ENCODE measurements at regions not wholly inside any gene's neighbourhood (a gene's known extent, or its start where the extent isn't known, plus 50 kb on each side); places are given as distances from the start of the nearest gene placed in this dataset.

GRCh38 chr7:15747712-15748111 is 61.2 kb upstream of the MEOX2 start:
- CTCF ChIA-PET (ENCODE audit: low intra/inter-chr PET ratio) = no interaction called here
- BruUV-seq (replicated peaks) = no TSS peak

More at GRCh38 chr7:15747712-15748111, 61.2 kb upstream of the MEOX2 start:
- intact Hi-C loops (cut with micrococcal nuclease) (no loop called here), in situ Hi-C loops (cut with MboI) (no loop called here)
- H4K20me1 ChIP-seq (replicated peaks; ENCODE audit: control insufficient read depth, insufficient read depth, low read length) = no peaks in the 10 kb centered on the region
- FAIRE-seq (no peak), ATAC-seq (no peak), DNase-seq (ENCODE audit: extremely low read depth in 1 of 4, low spot score in 3 of 4) (no peak)
- H3K9ac ChIP-seq (ENCODE audit: insufficient read depth in 1 of 2, low read depth in 2 of 2, low read length in 2 of 2) = no peak overlapping the region
- no peak overlapping the region for H3K4me2 ChIP-seq (ENCODE audit: insufficient read depth, low read length)
- no peaks in the 10 kb centered on the region for H3K36me3 ChIP-seq (ENCODE audit: control insufficient read depth, insufficient read depth, low read length)
- no peaks in the 10 kb centered on the region for H3K79me2 ChIP-seq (ENCODE audit: control insufficient read depth, insufficient read depth, low read length)
- no peak overlapping the region for H2AFZ ChIP-seq (ENCODE audit: low read depth, low read length)
- H3K9me1 ChIP-seq (ENCODE audit: control insufficient read depth, insufficient read depth, low read length) = no peaks in the 10 kb centered on the region
- no peaks in the 10 kb centered on the region for H3K4me1 ChIP-seq (replicated peaks in 1 of 2; ENCODE audit: control insufficient read depth in 2 of 2, insufficient read depth in 2 of 2, low read length in 2 of 2)
- no peaks in the 10 kb centered on the region for H3K27me3 ChIP-seq (ENCODE audit: control insufficient read depth in 2 of 2, insufficient read depth in 2 of 2, low read length in 2 of 2)
- H3K9me3 ChIP-seq (replicated peaks; ENCODE audit: control insufficient read depth, insufficient read depth, low read depth, low read length) = no peaks in the 10 kb centered on the region
- POLR2A ChIA-PET = no interaction called here
- TF ChIP-seq TAF15 (IDR thresholded peaks at IDR 0.05; ENCODE audit: low read depth, low read length) (no peak), BDP1 (IDR thresholded peaks at IDR 0.05; ENCODE audit: insufficient read depth, insufficient read length) (no peak), KAT8 (IDR thresholded peaks at IDR 0.05; ENCODE audit: low read depth) (no peak), SNAPC5 (CRISPR knock-in tag; IDR thresholded peaks at IDR 0.05) (no peak), TRIM28 (IDR thresholded peaks at IDR 0.05) (no peak), ZNF24 (IDR thresholded peaks at IDR 0.05) (no peak), NRF1 (conservative IDR thresholded peaks at IDR 0.05 in 1 of 2, IDR thresholded peaks at IDR 0.05 in 1 of 2) (no peak), HMG20A (CRISPR knock-in tag; conservative IDR thresholded peaks at IDR 0.05) (no peak), NEUROD1 (IDR thresholded peaks at IDR 0.05; ENCODE audit: borderline replicate concordance, low read depth, low read length, partially characterized antibody) (no peak), ZC3H4 (CRISPR knock-in tag; IDR thresholded peaks at IDR 0.05; ENCODE audit: borderline replicate concordance) (no peak), RBM22 (IDR thresholded peaks at IDR 0.05; ENCODE audit: low read depth, low read length, poor library complexity, severe bottlenecking) (no peak), NFRKB (IDR thresholded peaks at IDR 0.05; ENCODE audit: low read depth) (no peak), ZNF140 (CRISPR knock-in tag; IDR thresholded peaks at IDR 0.05) (no peak)
- TF ChIP-seq, protein P1, sequence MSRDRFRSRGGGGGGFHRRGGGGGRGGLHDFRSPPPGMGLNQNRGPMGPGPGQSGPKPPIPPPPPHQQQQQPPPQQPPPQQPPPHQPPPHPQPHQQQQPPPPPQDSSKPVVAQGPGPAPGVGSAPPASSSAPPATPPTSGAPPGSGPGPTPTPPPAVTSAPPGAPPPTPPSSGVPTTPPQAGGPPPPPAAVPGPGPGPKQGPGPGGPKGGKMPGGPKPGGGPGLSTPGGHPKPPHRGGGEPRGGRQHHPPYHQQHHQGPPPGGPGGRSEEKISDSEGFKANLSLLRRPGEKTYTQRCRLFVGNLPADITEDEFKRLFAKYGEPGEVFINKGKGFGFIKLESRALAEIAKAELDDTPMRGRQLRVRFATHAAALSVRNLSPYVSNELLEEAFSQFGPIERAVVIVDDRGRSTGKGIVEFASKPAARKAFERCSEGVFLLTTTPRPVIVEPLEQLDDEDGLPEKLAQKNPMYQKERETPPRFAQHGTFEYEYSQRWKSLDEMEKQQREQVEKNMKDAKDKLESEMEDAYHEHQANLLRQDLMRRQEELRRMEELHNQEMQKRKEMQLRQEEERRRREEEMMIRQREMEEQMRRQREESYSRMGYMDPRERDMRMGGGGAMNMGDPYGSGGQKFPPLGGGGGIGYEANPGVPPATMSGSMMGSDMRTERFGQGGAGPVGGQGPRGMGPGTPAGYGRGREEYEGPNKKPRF (IDR thresholded peaks at IDR 0.05; ENCODE audit: low read depth, low read length) = no peak
- H3K4me3 ChIP-seq = no peak overlapping the region
- under 1% methylated on average over 4 of the region's 4 CpGs for WGBS (ENCODE audit: insufficient coverage, low coverage, missing lambda C conversion rate)
- H3K27ac ChIP-seq (ENCODE audit: extremely low read depth, low read depth, low read length) = no peak overlapping the region
